Cerebellar cortex (tissue), 1 donor: ENCODE measurements at regions not wholly inside any gene's neighbourhood (a gene's known extent, or its start where the extent isn't known, plus 50 kb on each side); places are given as distances from the start of the nearest gene placed in this dataset.

ENCODE experiments used
- DNase-seq: peaks from one replicate; pipeline ENCODE4 v3.0.0-alpha.2; 2015; ENCODE audit warnings: low spot score

- DNase-seq: no peak
Measured at GRCh38 chr1:182122256-182122912, 60.9 kb upstream of the ZNF648 start.

- DNase-seq: no peak
Measured at GRCh38 chr1:182121787-182122186, 60.3 kb upstream of the ZNF648 start.

GRCh38 chr1:182120411-182121258 is 59.1 kb upstream of the ZNF648 start:
- DNase-seq: peak; percentile 77

GRCh38 chr1:182119631-182120030 is 58.1 kb upstream of the ZNF648 start:
- no peak for DNase-seq

GRCh38 chr1:182118851-182119250 is 57.3 kb upstream of the ZNF648 start:
- no peak for DNase-seq

GRCh38 chr1:182114627-182115023 is 53.1 kb upstream of the ZNF648 start:
- DNase-seq: no peak

- DNase-seq: peak; percentile 43
Measured at GRCh38 chr1:182113879-182114626, 52.5 kb upstream of the ZNF648 start.

- DNase-seq: no peak
Measured at GRCh38 chr1:182111496-182111895, 50.0 kb upstream of the ZNF648 start.
